ENCODE measurements at regions not wholly inside any gene's neighbourhood (a gene's known extent, or its start where the extent isn't known, plus 50 kb on each side); places are given as distances from the start of the nearest gene placed in this dataset.

DNA sequence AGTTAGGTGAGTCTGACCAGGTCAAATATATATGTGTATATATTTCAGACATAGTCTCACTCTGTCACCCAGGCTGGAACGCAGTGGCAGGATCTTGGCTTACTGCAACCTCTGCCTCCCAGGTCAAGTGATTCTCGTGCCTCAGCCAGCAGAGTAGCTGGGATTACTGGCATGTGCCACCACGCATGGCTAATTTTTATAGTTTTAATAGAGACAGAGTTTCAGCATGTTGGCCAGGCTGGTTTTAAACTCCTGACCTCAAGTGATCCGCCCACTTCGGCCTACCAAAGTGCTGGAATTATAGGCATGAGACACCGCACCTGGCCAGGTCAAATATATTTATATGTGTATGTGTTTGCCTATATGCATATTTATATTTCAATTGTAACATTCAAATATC is 581.5 kb upstream of the B3GALT2 start:
- no peaks in the 10 kb centered on the region for H3K27me3 ChIP-seq (ENCODE audit: control insufficient read depth, insufficient read depth, low read length)
- H3K4me1 ChIP-seq (ENCODE audit: control insufficient read depth, insufficient read depth, low read length), result no peaks in the 10 kb centered on the region
- no peaks in the 10 kb centered on the region; the same call in 1 of the 2 replicates for H3K9me3 ChIP-seq (ENCODE audit: control insufficient read depth, insufficient read depth, low read length)
- no peak overlapping the region for H3K27ac ChIP-seq (ENCODE audit: low read length)
- H3K36me3 ChIP-seq (ENCODE audit: control insufficient read depth, insufficient read depth, low read length), result no peaks in the 10 kb centered on the region
- no CpG with 5 or more reads among the region's 6 CpGs for WGBS (ENCODE audit: insufficient coverage, insufficient read length)
- H3K4me3 ChIP-seq (ENCODE audit: low read length), result no peak overlapping the region
- no peak for DNase-seq (ENCODE audit: low read depth, low spot score)

DNA sequence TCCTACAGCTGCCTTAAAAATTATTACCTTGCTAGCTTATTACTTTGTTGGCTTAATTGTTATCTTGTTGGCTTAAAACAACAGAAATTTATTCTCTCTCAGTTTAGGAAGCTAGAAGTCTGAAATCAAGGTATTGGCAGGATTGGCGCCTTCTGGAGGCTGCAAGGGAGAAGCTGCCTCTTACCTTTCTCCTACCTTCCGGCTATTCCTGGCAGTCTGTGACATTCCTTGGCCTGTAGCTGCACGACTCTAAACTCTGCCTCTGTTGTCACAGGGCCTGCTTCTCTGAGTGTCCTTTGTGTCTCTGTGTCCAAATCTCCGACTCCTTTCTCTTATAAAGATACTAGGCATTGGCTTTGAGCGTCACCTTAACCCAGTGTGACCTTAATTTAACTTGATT is 579.9 kb upstream of the B3GALT2 start:
- Histone ChIP-seq H3K9me3 (ENCODE audit: control insufficient read depth, insufficient read depth, low read length) (no peaks in the 10 kb centered on the region), H3K27ac (ENCODE audit: low read length) (no peak overlapping the region), H3K4me3 (ENCODE audit: low read length) (no peak overlapping the region), H3K4me1 (ENCODE audit: control insufficient read depth, insufficient read depth, low read length) (no peaks in the 10 kb centered on the region), H3K27me3 (ENCODE audit: control insufficient read depth, insufficient read depth, low read length) (no peaks in the 10 kb centered on the region), H3K36me3 (ENCODE audit: control insufficient read depth, insufficient read depth, low read length) (no peaks in the 10 kb centered on the region)
- DNase-seq (ENCODE audit: low read depth, low spot score), result no peak
- no CpG with 5 or more reads among the region's 5 CpGs for WGBS (ENCODE audit: insufficient coverage, insufficient read length)

DNA sequence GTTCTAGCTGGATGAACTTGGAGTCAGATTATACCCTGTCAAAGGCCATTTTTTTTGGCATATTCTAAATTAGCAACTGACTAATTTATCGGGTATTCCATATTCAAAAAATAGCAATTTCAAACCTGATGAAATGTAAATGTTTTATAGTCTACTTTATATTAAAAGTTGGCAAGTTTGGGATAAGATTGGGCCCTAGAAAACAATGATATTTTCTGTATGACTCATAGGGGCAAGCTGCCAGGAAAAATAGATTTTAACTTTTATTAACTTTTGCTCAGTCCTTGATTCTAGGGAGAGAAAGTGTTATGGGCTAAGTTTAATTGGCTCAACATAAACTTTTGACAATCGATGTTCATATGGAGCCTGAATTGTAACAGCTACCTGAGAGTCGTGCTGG is 576.9 kb upstream of the B3GALT2 start:
- DNase-seq (ENCODE audit: low read depth, low spot score), result no peak
- no peaks in the 10 kb centered on the region for H3K9me3 ChIP-seq (ENCODE audit: control insufficient read depth, insufficient read depth, low read length)
- no peaks in the 10 kb centered on the region for H3K4me1 ChIP-seq (ENCODE audit: control insufficient read depth, insufficient read depth, low read length)
- no peak overlapping the region for H3K4me3 ChIP-seq (ENCODE audit: low read length)
- H3K27me3 ChIP-seq (ENCODE audit: control insufficient read depth, insufficient read depth, low read length), result no peaks in the 10 kb centered on the region
- H3K27ac ChIP-seq (ENCODE audit: low read length), result no peak overlapping the region
- H3K36me3 ChIP-seq (ENCODE audit: control insufficient read depth, insufficient read depth, low read length), result no peaks in the 10 kb centered on the region
- WGBS (ENCODE audit: insufficient coverage, insufficient read length), result no CpG with 5 or more reads among the region's 3 CpGs

DNA sequence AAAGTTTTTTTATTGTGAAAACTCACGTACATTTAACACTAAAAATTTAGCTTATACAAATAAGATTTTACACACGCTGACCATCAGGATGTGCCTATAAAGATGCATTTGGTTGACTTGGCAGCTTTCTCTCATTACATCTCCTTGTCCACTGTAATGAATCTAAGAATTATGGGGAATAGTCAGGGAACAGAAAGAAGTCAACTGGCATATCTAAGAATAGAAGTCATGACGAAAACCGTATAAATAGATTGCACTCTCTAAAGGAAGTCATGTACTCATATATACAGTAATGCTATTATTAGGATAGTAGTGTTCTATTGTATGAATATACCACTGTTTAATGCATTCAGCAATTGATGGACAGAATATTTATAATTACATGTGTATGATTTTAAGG is 575.8 kb upstream of the B3GALT2 start:
- no peaks in the 10 kb centered on the region for H3K4me1 ChIP-seq (ENCODE audit: control insufficient read depth, insufficient read depth, low read length)
- H3K27ac ChIP-seq (ENCODE audit: low read length), result no peak overlapping the region
- no CpG with 5 or more reads among the region's 4 CpGs for WGBS (ENCODE audit: insufficient coverage, insufficient read length)
- no peaks in the 10 kb centered on the region for H3K36me3 ChIP-seq (ENCODE audit: control insufficient read depth, insufficient read depth, low read length)
- H3K4me3 ChIP-seq (ENCODE audit: low read length), result no peak overlapping the region
- no peak for DNase-seq (ENCODE audit: low read depth, low spot score)
- H3K27me3 ChIP-seq (ENCODE audit: control insufficient read depth, insufficient read depth, low read length), result no peaks in the 10 kb centered on the region
- H3K9me3 ChIP-seq (ENCODE audit: control insufficient read depth, insufficient read depth, low read length), result no peaks in the 10 kb centered on the region

DNA sequence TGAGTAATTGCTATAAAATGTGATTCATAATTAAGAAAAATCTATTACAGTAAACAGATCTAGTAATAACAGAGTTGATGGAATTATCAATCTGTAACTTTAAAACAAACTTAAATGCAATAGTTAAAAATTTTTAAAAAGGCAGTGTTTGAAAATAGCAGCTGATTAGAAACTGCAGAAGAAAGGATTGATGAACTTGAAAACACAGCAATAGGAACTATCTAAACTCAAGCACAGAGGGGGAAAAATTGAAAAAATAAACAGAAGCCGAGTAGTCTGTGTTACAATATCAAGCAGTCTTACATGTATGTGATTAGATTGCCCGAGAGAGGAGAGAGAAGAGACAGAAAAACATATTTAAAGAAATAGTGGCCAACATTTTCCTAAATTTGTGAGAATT is 569.0 kb upstream of the B3GALT2 start:
- WGBS (ENCODE audit: insufficient coverage, insufficient read length), result no CpG with 5 or more reads among the region's 2 CpGs
- Histone ChIP-seq H3K36me3 (ENCODE audit: control insufficient read depth, insufficient read depth, low read length) (no peaks in the 10 kb centered on the region), H3K4me3 (ENCODE audit: low read length) (no peak overlapping the region), H3K27me3 (ENCODE audit: control insufficient read depth, insufficient read depth, low read length) (no peaks in the 10 kb centered on the region), H3K4me1 (ENCODE audit: control insufficient read depth, insufficient read depth, low read length) (no peaks in the 10 kb centered on the region), H3K27ac (ENCODE audit: low read length) (no peak overlapping the region), H3K9me3 (ENCODE audit: control insufficient read depth, insufficient read depth, low read length) (no peaks in the 10 kb centered on the region)
- no peak for DNase-seq (ENCODE audit: low read depth, low spot score)

DNA sequence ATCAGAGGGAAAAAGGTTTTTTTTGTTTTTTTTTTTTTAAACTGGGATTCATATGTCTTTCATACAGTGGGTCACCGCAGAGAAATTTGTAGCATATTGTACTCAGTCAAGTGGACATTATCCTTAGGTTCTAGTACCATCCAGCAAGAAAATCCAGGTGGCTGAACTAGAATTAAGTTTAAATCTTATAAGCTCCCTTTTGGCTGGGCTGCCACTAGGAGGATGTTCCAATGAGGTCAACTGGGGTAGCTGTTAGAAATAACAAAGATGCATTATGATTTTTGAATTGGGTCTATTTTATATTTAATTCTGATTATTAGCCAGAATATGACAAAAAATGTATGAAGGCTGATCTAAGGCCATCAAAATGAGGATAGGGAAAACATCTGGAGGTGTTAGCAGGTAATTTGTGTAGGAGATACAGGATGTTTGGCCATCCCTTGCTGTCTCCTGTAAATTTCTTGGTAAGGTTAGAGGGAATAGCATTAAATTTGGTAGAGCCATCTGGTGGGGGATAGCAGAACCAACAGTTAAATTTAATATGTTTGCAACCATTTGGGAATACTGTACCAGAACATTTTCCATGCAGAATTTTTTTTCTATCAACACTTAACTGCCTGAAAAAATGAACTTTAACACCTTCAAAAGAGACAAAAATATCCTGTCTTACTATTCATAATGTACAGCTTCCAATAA is 568.5 kb upstream of the B3GALT2 start:
- H3K9me3 ChIP-seq (ENCODE audit: control insufficient read depth, insufficient read depth, low read length), result no peaks in the 10 kb centered on the region
- DNase-seq (ENCODE audit: low read depth, low spot score), result peak; percentile 1
- no CpG with 5 or more reads among the region's 1 CpG for WGBS (ENCODE audit: insufficient coverage, insufficient read length)
- no peak overlapping the region for H3K4me3 ChIP-seq (ENCODE audit: low read length)
- no peaks in the 10 kb centered on the region for H3K4me1 ChIP-seq (ENCODE audit: control insufficient read depth, insufficient read depth, low read length)
- no peaks in the 10 kb centered on the region for H3K27me3 ChIP-seq (ENCODE audit: control insufficient read depth, insufficient read depth, low read length)
- H3K27ac ChIP-seq (ENCODE audit: low read length), result no peak overlapping the region
- H3K36me3 ChIP-seq (ENCODE audit: control insufficient read depth, insufficient read depth, low read length), result no peaks in the 10 kb centered on the region

DNA sequence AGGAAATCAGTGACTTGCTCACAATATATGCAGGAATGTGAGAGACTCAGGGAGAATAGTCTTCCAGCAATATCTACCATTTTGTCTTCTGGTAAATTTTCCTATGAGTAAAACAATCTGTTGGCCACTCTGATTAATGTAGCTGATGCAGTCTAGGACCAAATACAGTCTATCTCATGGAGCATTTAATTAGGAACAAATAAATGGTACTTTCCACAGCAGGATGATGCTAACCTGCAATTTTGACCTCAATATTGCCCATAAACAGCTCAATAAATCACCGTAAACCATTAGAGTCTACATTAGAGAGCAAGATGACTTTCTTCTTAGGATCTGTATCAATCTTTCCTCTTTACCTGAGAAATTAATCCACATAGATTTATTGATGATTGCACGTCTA is 567.7 kb upstream of the B3GALT2 start:
- WGBS (ENCODE audit: insufficient coverage, insufficient read length), result no CpG with 5 or more reads among the region's 2 CpGs
- DNase-seq (ENCODE audit: low read depth, low spot score), result no peak

DNA sequence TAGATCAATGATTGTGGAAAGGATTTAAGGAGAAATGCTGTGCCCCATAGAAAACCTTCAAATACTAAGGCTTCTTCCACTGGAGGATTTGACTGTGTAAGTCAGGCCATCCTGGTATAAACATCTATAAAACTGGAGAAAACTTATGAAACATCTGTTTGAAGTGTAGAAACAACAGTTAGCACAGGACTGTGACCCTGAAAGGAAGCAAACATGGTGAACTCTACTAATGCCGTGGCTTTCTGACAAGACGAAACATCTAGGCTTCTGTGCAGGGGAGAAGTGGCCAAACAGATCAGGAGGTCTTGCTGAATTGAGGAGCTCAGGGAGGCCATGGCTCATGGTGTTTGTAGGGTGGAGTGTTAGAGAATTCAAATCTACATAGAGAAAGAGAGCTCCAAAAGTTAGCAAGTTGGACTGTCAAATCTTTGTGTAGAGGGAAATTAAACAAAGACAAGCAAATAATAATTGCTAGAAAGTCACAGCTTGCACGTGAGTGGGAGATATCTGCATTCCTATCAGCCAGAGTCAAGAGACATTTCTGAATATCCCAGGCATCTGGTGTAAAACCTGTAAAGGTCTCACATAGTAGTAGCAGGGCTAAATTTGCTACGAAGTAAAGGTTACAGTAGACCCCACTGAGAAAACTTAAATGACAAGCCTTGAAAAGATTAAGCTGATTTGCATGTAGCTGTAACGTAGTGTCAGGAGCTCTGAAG is 566.8 kb upstream of the B3GALT2 start:
- Histone ChIP-seq H3K4me1 (ENCODE audit: control insufficient read depth, insufficient read depth, low read length) (no peaks in the 10 kb centered on the region), H3K27me3 (ENCODE audit: control insufficient read depth, insufficient read depth, low read length) (no peaks in the 10 kb centered on the region), H3K4me3 (ENCODE audit: low read length) (no peak overlapping the region), H3K9me3 (ENCODE audit: control insufficient read depth, insufficient read depth, low read length) (no peaks in the 10 kb centered on the region), H3K36me3 (ENCODE audit: control insufficient read depth, insufficient read depth, low read length) (no peaks in the 10 kb centered on the region), H3K27ac (ENCODE audit: low read length) (no peak overlapping the region)
- no CpG with 5 or more reads among the region's 5 CpGs for WGBS (ENCODE audit: insufficient coverage, insufficient read length)
- DNase-seq (ENCODE audit: low read depth, low spot score), result no peak

More for the DNA sequence above, 567.7 kb upstream of the B3GALT2 start:
- H3K36me3 ChIP-seq (ENCODE audit: control insufficient read depth, insufficient read depth, low read length), result no peaks in the 10 kb centered on the region
- no peaks in the 10 kb centered on the region for H3K4me1 ChIP-seq (ENCODE audit: control insufficient read depth, insufficient read depth, low read length)
- H3K27me3 ChIP-seq (ENCODE audit: control insufficient read depth, insufficient read depth, low read length), result no peaks in the 10 kb centered on the region
- H3K9me3 ChIP-seq (ENCODE audit: control insufficient read depth, insufficient read depth, low read length), result no peaks in the 10 kb centered on the region
- H3K4me3 ChIP-seq (ENCODE audit: low read length), result no peak overlapping the region
- no peak overlapping the region for H3K27ac ChIP-seq (ENCODE audit: low read length)

DNA sequence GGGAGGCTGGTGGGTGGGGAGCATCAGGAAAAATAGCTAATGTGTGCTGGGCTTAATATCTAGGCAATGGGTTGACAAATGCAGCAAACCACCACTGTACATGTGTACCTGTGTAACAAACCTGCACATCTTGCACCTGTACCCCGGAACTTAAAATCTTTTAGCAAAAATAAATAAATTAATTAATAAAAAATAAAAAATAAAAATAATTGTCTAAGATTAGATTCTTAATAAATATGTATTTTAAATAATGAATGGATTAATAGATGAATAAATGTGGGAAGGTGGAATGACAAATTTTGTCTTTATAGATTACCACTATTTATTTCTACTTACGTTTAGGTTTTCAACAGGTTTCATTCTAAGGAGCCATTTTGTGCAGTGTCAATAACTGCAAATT is 563.5 kb upstream of the B3GALT2 start:
- Histone ChIP-seq H3K4me3 (ENCODE audit: low read length) (no peak overlapping the region), H3K36me3 (ENCODE audit: control insufficient read depth, insufficient read depth, low read length) (no peaks in the 10 kb centered on the region), H3K27ac (ENCODE audit: low read length) (no peak overlapping the region), H3K4me1 (ENCODE audit: control insufficient read depth, insufficient read depth, low read length) (no peaks in the 10 kb centered on the region), H3K9me3 (ENCODE audit: control insufficient read depth, insufficient read depth, low read length) (no peaks in the 10 kb centered on the region), H3K27me3 (ENCODE audit: control insufficient read depth, insufficient read depth, low read length) (no peaks in the 10 kb centered on the region)
- no CpG with 5 or more reads among the region's 2 CpGs for WGBS (ENCODE audit: insufficient coverage, insufficient read length)
- DNase-seq (ENCODE audit: low read depth, low spot score), result no peak

DNA sequence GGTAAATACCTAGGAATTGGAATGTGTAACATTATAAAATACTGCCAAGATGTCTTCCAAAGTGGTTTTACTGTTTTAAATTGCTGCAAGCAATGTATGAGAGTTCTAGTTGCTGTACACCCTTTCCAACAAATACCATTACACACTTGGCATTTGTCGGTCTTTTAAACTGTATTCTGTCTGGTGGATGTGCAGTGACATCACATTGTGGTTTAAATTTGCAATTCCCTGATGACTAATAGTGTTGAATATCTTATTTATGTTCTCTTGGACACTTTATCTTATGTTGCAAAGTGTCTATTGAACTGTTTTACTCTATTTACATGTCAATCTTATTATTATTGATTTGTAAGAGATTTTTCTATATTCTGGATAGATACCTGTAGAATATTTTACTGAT is 561.2 kb upstream of the B3GALT2 start:
- Histone ChIP-seq H3K9me3 (ENCODE audit: control insufficient read depth, insufficient read depth, low read length) (no peaks in the 10 kb centered on the region), H3K4me1 (ENCODE audit: control insufficient read depth, insufficient read depth, low read length) (no peaks in the 10 kb centered on the region), H3K4me3 (ENCODE audit: low read length) (no peak overlapping the region), H3K27ac (ENCODE audit: low read length) (no peak overlapping the region), H3K36me3 (ENCODE audit: control insufficient read depth, insufficient read depth, low read length) (no peaks in the 10 kb centered on the region), H3K27me3 (ENCODE audit: control insufficient read depth, insufficient read depth, low read length) (no peaks in the 10 kb centered on the region)
- DNase-seq (ENCODE audit: low read depth, low spot score), result no peak
- WGBS (ENCODE audit: insufficient coverage, insufficient read length), result no CpG with 5 or more reads among the region's 1 CpG

DNA sequence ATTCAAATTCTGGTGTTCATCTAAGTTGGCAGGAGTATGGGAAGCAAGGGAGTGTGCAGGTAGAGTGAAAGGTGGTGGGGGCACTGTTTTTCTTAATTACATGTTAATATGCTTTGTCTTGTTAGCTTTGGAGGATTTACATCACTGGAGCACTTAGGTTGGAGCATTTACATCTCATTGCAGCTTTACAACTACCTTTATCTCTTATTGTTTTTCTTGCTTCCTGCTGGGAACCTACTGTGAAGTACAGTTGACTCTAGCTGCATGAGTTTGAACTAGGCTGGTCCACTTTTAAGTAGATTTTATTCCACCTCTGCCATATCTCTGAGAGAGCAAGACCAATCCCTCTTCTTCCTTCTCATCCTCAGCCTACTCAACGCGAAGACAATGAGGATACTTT is 554.8 kb upstream of the B3GALT2 start:
- WGBS (ENCODE audit: insufficient coverage, insufficient read length), result no CpG with 5 or more reads among the region's 2 CpGs
- H3K36me3 ChIP-seq (ENCODE audit: control insufficient read depth, insufficient read depth, low read length), result no peaks in the 10 kb centered on the region

More for the DNA sequence above, 554.8 kb upstream of the B3GALT2 start:
- Histone ChIP-seq H3K4me3 (ENCODE audit: low read length) (no peak overlapping the region), H3K27me3 (ENCODE audit: control insufficient read depth, insufficient read depth, low read length) (no peaks in the 10 kb centered on the region), H3K9me3 (ENCODE audit: control insufficient read depth, insufficient read depth, low read length) (no peaks in the 10 kb centered on the region), H3K27ac (ENCODE audit: low read length) (no peak overlapping the region), H3K4me1 (ENCODE audit: control insufficient read depth, insufficient read depth, low read length) (no peaks in the 10 kb centered on the region)
- DNase-seq (ENCODE audit: low read depth, low spot score), result peak; percentile 33

Data from iPS DF 6.9 (cell line).